HG03575 (cell line): ENCODE measurements at regions not wholly inside any gene's neighbourhood (a gene's known extent, or its start where the extent isn't known, plus 50 kb on each side); places are given as distances from the start of the nearest gene placed in this dataset.

Experiments used
- ATAC-seq: cut with Tn5 transposase; IDR thresholded peaks from one replicate; pipeline ENCODE4 v1.9.1; 2021; ENCODE audit not compliant: unreplicated experiment, insufficient number of reproducible peaks, low FRiP score; ENCODE audit errors: extremely low read depth

DNA sequence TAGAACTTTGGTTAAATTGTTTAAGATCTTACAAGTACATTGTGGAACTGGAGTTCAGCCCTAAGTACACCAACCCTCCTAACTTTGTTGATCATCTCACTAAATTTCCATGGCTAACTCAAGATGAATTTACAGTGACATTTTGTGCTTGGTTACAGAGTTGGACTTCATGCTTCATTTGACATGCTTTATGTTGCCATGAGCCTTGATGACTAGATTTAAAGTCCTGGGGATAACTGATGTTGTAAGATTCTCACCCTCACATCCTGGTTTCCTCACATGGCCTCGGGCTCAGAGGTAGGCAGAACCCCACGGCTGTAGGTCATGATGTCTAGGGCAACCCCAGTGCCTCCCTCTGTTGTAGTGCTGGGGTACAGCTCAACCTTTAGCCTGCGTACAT is 397.2 kb upstream of the IGFBP3 start:
- no peak for ATAC-seq

DNA sequence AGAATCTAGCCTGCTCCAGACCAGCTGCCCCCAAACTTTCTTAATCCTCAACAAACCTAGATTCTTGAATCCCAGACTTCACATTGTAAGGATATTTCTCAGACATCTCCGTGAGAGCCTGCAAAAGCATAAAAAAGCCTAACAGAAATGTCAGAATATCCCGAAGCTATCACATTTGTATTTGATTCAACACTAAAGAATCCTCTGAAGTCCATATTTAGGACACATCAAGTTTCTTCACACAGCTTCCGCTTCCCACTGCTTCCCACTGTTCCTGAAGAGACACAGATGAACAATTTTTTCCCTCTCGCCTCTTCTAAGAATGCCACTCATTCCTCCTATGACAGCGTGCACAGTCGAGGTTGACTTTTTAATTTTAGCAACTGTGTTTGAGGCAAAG is 396.2 kb upstream of the IGFBP3 start:
- no peak for ATAC-seq

DNA sequence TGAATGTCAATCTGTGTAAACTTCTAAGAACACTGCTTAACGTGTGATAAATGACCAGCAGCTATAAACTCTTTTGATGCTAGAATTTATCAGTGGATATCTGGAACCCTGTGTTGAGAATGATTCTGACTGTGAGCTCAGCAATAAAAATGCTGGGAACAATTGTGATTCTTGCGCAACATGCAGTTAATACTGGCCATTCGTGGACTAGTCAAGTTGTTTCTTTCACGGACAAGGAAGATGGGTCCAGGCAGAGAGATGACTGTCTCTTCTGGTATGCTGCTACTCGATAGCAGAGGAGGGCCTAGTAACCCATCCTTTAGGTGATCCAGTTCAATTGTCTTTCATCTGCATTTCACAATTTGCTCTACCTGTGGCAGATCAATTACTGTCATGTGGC is 394.8 kb upstream of the IGFBP3 start:
- no peak for ATAC-seq

- ATAC-seq, result no peak
Observed at GRCh38 chr7:46301677-46302076, 380.6 kb upstream of the IGFBP3 start.

DNA sequence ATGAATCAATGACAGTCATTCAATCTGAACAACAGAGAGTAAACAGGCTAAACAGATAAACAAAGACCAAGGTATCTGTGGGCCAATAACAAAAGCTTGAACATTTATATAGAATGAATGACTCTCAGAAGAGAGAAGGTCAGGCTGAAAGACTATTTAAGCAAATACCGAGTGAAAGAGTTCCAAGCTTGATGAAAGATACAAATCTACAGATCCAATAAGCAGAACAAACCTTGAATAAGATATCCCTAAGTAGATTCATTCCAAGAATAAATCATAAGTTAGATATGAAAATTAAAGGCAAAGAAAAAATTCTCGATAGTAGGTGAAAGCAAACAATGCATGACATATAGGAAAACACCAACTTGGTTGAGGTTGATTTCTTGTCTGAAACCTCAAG is 376.4 kb upstream of the IGFBP3 start:
- ATAC-seq, result no peak

GRCh38 chr7:46296526-46296925 is 375.5 kb upstream of the IGFBP3 start:
- ATAC-seq, result no peak

DNA sequence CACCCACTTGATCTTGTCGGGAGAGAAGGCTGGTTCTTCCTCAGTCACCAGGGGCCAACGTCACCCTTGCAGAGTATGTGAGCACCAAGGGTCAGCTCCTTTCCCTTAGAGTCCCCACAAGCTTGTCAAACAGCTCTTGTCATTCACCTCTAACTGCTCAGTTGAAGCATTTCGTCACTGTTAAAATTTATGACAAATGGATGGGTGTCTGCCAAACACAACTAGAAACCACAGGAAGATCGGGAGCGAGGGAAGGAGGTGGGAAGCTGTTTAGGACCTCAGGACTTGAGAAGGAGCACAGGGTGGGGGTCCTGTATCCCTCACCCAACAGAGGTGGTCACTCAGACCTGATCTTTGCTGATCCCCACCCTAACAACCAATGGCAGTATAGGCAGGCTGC is 373.3 kb upstream of the IGFBP3 start:
- no peak for ATAC-seq

DNA sequence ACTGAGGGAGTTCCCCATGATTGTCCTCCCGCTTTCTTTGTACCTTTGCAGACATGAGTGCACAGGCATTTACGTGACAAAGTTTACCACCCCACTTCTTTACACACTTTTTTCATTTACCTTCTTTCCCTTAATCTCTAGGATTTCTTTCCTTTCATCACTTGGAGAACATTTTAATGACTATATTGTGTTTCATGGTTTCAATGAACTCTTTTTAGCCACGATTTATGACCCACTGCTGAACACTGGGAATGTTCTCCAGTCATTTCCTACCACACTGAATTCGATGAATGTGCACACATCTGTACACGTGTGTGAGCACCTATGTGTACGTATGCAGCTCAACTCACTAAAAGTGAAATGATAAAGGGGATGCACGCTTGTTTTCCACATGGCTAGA is 371.7 kb upstream of the IGFBP3 start:
- no peak for ATAC-seq

DNA sequence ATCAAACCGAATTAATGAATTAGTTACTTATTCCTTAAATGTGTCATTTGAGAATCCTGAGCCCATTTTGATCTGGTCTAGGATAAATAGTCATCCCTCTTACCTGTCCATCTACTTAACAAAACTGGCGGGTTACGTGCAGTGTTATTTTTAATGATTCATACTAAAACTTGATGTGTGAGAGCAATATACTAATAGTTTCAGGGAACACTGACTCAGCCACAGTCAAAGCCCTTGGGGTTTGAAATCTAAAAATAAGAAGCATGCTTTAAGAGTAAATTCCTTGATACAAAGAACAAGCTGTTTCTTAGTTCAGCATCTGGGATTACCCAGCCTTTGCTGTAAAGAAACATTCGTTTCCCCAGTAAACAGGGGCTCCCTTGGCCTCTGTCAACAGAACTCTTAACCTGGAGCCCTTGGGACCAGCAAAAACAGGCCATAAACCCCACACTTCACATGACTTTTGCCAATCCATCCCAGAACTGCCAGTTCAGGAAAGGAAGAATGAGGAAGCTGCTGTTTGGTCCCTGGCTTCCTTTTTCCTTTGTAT is 370.6 kb upstream of the IGFBP3 start:
- no peak for ATAC-seq

DNA sequence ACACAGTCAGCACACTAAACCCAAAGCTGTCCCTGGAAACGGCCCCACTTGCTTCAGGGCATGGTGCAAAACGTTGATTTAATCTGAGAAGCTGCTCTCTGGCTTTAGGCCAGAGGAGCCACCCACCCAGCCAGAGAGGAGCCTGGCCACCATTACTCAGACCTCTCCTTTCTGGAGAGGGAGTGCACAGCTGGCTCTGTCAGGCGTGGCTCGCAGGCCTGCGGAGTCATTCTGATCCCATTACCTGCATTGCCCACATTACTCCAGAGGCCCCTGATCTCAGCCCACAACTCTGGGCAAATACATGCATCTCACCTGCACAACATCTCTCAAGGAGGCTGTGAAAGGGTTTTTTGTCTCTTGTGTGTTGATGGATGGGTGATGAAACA is 370.0 kb upstream of the IGFBP3 start:
- no peak for ATAC-seq

GRCh38 chr7:46290374-46291049 is 369.4 kb upstream of the IGFBP3 start:
- no peak for ATAC-seq

DNA sequence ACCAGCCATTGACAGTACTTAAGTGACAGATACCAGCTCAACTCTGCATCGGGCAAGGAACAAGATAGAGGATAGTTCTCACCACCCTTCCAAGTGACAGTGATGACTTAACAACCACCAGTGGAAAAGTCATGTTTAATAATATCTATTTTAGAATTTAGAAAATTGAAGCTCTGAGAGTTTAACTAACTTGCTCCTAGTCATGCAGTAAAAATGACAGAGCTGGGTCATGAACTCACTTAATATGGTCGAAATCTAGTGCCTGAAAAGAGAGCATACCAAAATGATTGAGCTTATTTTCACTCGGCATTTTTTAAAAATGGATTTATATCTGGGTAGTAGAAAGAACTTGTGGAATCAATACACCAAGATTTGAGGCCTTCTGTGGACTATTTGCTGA is 367.8 kb upstream of the IGFBP3 start:
- no peak for ATAC-seq

DNA sequence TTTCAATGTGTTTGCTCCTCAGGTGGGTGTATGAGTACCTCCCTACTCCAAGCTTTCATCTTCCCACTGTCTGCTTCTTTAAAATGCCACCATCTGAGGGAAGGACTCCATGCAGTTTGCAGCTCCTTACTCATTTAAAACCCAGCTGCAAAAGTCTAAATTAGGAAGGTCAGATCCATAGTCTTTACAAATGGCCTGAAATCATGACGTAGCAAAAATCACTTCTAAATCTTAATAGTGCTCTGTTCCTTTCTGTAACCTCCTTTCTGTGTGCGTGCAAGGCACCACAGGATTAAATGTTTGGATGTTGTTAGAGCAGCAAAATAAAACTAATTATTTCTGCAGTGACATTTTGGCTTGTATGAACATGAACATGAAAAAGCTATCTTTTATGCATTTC is 366.9 kb upstream of the IGFBP3 start:
- no peak for ATAC-seq

GRCh38 chr7:46286957-46287356 is 365.9 kb upstream of the IGFBP3 start:
- no peak for ATAC-seq

DNA sequence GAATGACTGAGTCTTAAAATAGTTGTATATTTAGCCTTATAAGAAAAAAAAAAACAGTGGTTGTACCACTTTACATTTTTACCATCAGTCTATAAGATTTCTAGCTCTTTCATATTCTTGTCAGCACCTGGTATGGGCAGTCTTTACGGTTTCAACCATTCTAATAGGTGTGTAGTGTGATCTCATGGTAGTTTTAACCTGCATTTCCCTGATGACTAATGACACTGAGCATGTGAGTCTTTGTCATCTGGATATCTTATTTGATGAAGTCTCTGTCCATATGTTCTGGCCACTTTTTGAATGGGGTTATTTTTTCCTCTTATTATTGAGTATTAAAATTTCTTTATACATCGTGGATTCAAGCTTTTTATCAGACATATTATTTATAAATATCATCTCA is 365.3 kb upstream of the IGFBP3 start:
- ATAC-seq, result no peak

- no peak for ATAC-seq
Observed at GRCh38 chr7:46285878-46286277, 364.8 kb upstream of the IGFBP3 start.

DNA sequence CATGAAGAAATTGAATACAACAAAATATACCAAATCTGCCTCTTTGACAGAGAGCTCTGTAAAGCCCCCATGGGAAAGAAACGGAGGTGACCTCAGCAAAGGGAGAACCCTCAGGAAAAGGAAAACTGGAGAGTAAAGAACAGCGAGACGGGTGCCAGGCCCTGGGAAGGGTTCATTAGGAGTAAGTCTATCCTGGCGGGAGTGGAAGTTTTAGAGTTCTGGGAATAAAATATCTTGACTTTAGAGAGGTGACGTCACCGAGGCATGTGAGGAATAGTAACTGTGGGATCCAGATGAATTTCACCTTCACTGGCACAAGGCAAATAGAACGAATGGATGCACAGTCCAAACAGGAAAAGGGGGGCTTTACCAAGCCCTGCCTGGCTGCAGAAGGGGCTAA is 362.8 kb upstream of the IGFBP3 start:
- ATAC-seq, result no peak

DNA sequence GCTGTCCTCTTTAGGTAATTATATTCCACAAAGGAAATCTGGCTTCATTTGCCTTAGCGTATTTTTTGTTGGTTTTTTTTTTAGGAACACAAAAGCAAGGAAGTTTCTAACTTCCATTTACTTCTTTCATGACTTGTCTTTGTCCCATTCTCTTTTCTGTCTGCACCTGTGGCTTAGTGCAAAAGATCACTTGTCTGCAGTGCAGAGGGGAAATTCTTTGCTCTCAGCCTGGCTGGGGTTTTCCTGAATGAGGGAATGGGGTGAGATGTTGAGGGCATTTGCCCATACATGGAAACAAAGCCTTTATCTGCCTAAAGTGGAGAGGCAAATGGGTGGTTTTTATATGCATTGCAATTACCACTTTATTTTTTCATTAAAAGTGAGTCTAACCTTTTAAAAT is 361.1 kb upstream of the IGFBP3 start:
- no peak for ATAC-seq

DNA sequence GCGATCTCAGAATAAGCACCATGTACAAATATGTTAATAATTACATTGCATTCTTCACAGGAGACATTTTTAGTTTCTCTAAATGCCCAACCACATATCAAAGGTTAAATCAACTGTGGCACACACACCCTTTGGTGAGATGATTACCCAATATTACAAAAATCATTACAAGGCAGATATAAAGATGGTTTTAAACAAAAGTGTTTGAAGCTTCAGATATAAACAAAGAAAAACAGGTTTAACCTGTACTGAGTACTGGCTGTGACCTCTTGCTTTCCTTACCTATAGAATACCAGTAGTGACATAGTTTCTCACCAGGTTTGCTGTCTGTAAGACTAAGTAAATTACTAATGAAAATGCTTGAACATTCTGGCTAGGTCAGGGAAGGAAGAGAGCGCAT is 360.0 kb upstream of the IGFBP3 start:
- no peak for ATAC-seq

DNA sequence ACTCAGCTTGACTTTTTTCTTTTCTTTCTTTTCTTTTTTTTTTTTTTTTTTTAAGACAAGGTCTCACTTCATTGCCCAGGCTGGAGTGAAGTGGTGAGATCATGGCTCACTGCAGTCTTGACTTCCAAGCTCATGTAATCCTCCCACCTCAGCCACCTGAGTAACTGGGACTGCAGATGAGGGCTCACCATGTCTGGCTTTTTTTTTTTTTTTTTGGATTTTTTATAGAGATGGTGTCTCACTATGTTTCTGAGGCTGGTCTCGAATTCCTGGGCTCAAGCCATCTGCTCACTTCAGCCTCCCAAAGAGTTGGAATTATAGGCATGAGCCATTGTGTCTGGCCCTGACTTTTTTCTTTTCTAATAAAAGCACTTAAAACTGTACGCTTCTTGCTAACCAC is 358.2 kb upstream of the IGFBP3 start:
- no peak for ATAC-seq

DNA sequence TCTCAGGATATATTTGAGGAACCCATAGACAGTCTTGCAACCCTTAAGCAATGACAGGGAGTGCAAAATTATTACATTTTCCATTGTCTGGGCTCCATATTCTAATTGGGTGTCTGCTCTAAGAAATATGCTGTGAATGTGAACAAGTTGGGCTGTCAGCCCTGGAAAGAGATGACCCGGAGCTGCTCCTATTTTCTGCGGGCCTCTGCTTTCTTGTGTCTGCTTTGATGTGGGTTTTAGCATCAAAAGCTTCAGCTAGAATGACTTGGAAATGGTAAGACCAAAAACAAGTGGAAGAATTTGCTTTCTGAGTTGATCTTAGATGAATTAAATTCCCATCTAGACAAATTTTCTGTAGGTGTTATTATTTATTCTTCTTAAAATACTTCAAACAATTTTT is 343.6 kb upstream of the IGFBP3 start:
- ATAC-seq, result no peak
